Spleen (tissue), 11 donors: ENCODE measurements at regions not wholly inside any gene's neighbourhood (a gene's known extent, or its start where the extent isn't known, plus 50 kb on each side); places are given as distances from the start of the nearest gene placed in this dataset.

Experiments used
- DNase-seq: peaks from one replicate; pipeline ENCODE4 v3.0.0-alpha.2; 2020
- H3K27ac ChIP-seq, 8 donors: fragments of 200-600 bp; sonication (generic) in 7 of 8; 1 replicate in 4 of 8; 2 replicates in 4 of 8; pipeline versions ENCODE4 v1.5.0 to v1.8.0; 2016 to 2021; ENCODE audit warnings: inconsistent platforms in 4 of 8, mild to moderate bottlenecking in 4 of 8, moderate library complexity in 1 of 8
- H3K27me3 ChIP-seq, 7 donors: fragments of 200-600 bp; sonication (generic) in 6 of 7; replicated peaks in 1 of 7; 1 replicate in 4 of 7; 2 replicates in 3 of 7; pipeline versions ENCODE4 v1.5.0 to v1.8.0; 2016 to 2021; ENCODE audit warnings: inconsistent platforms in 3 of 7, mild to moderate bottlenecking in 1 of 7
- H3K36me3 ChIP-seq, 6 donors: fragments of 200-600 bp; sonication (generic) in 5 of 6; 1 replicate in 4 of 6; 2 replicates in 2 of 6; pipeline versions ENCODE4 v1.5.0 to v1.8.0; 2016 to 2021; ENCODE audit warnings: inconsistent platforms in 2 of 6
- H3K4me1 ChIP-seq, 6 donors: fragments of 200-600 bp; sonication (generic) in 5 of 6; 1 replicate in 3 of 6; 2 replicates in 3 of 6; pipeline versions ENCODE4 v1.5.0 to v1.8.0; 2016 to 2021; ENCODE audit warnings: inconsistent platforms in 3 of 6
- H3K4me3 ChIP-seq, 8 donors: fragments of 200-600 bp; sonication (generic) in 7 of 8; 1 replicate in 4 of 8; 2 replicates in 4 of 8; pipeline versions ENCODE4 v1.5.0 to v1.8.0; 2016 to 2021; ENCODE audit warnings: inconsistent platforms in 4 of 8, mild to moderate bottlenecking in 4 of 8, moderate library complexity in 2 of 8
- H3K9me3 ChIP-seq, 8 donors: fragments of 200-600 bp; sonication (generic) in 7 of 8; 1 replicate in 4 of 8; 2 replicates in 4 of 8; pipeline versions ENCODE4 v1.5.0 to v1.8.0; 2016 to 2021; ENCODE audit warnings: inconsistent platforms in 4 of 8
- CTCF ChIP-seq, 11 experiments: fragments of 200-600 bp in 7 of 11; fragments of 450-650 bp in 4 of 11; sonication (generic) in 4 of 11; IDR thresholded peaks in 8 of 11; conservative IDR thresholded peaks in 3 of 11; 1 replicate in 7 of 11; 2 replicates in 4 of 11; pipeline versions ENCODE4 v1.4.0 to v1.8.0; 2016 to 2021; ENCODE audit warnings: antibody characterized with exemption in 11 of 11, inconsistent platforms in 4 of 11, mild to moderate bottlenecking in 1 of 11
- POLR2A ChIP-seq, 3 donors: fragments of 450-650 bp; IDR thresholded peaks; one replicate each; pipeline ENCODE4 v1.5.1; 2017; ENCODE audit warnings: antibody characterized with exemption in 3 of 3, mild to moderate bottlenecking in 1 of 3
- POLR2AphosphoS5 ChIP-seq, 3 donors: sonication (generic); formaldehyde crosslinking; IDR thresholded peaks; one replicate each; pipeline ENCODE4 v1.5.1; 2017; ENCODE audit warnings: antibody characterized with exemption in 3 of 3
- WGBS, 5 donors: extraction: QIAGEN DNeasy Blood & Tissue Kit in 3 of 5; methylation state at CpG; one replicate each; pipeline versions ENCODE4 v1.1.5 to v1.1.7; 2013 to 2018; 5-methylcytosine and 5-hydroxymethylcytosine counted together
- intact Hi-C: fragments of 100-400 bp; cut with DNase I; formaldehyde crosslinking; loops from one replicate; pipeline ENCODE4 v1.15.0; 2023; ENCODE audit warnings: low total_unique reads
- donor health status: healthy with polysubstance abuse.
- donor health status: DM: no; HTN: no; CAD: no; lungs with moderate emphysema.
- donor health status: DM: no; HTN: no; CAD: no.
- donor health status: Bipolar disorder and iron deficiency.
- donor health status: healthy.
- donor health status: DM: no; HTN: no; CAD: no.
- donor health status: DM: yes; HTN: yes; CAD: no.

- intact Hi-C loops = no loop called here
- no peak overlapping the region for H3K27ac ChIP-seq
- TF ChIP-seq POLR2AphosphoS5 (IDR thresholded peaks at IDR 0.05) = no peak
- TF ChIP-seq CTCF (IDR thresholded peaks at IDR 0.05 in 8 of 11, conservative IDR thresholded peaks at IDR 0.05 in 3 of 11) = no peak
- no peak for TF ChIP-seq POLR2A (IDR thresholded peaks at IDR 0.05)
- H3K27me3 ChIP-seq = no peaks in the 10 kb centered on the region
- no peaks in the 10 kb centered on the region for H3K4me1 ChIP-seq
- H3K9me3 ChIP-seq = peaks cover 0 to 4% (median 2%) of the 10 kb centered on the region in 8 donors
- DNase-seq = no peak
- WGBS, 5 donors = 92 to 97% (median 94%) methylated on average over 4 of the region's 4 CpGs
- no peak overlapping the region for H3K4me3 ChIP-seq
- no peaks in the 10 kb centered on the region for H3K36me3 ChIP-seq
Observed at GRCh38 chr2:53562407-53562806, 205.2 kb upstream of the CHAC2 start.

GRCh38 chr2:53561155-53561554 lies 206.4 kb upstream of the CHAC2 start:
- WGBS, 5 donors = 76 to 86% (median 81%) methylated on average over 4 of the region's 4 CpGs
- no peaks in the 10 kb centered on the region for H3K4me1 ChIP-seq
- intact Hi-C loops = no loop called here
- no peaks in the 10 kb centered on the region for H3K36me3 ChIP-seq
- DNase-seq = no peak
- H3K27ac ChIP-seq = no peak overlapping the region
- peaks cover 0 to 10% (median 5%) of the 10 kb centered on the region in 8 donors for H3K9me3 ChIP-seq
- no peak overlapping the region for H3K4me3 ChIP-seq
- TF ChIP-seq POLR2A (IDR thresholded peaks at IDR 0.05) (no peak), CTCF (IDR thresholded peaks at IDR 0.05 in 8 of 11, conservative IDR thresholded peaks at IDR 0.05 in 3 of 11) (no peak), POLR2AphosphoS5 (IDR thresholded peaks at IDR 0.05) (no peak)
- H3K27me3 ChIP-seq = no peaks in the 10 kb centered on the region

GRCh38 chr2:53559302-53559966 lies 208.2 kb upstream of the CHAC2 start:
- H3K36me3 ChIP-seq = no peaks in the 10 kb centered on the region
- H3K27ac ChIP-seq = no peak overlapping the region
- intact Hi-C loops = no loop called here

More at GRCh38 chr2:53559302-53559966, 208.2 kb upstream of the CHAC2 start:
- Histone ChIP-seq H3K9me3 (peaks cover 0 to 26% (median 12%) of the 10 kb centered on the region in 8 donors), H3K4me3 (no peak overlapping the region), H3K4me1 (no peaks in the 10 kb centered on the region), H3K27me3 (no peaks in the 10 kb centered on the region)
- WGBS, 5 donors = 68 to 83% (median 81%) methylated on average over 2 of the region's 2 CpGs
- DNase-seq = no peak
- TF ChIP-seq POLR2AphosphoS5 (IDR thresholded peaks at IDR 0.05) = no peak
- TF ChIP-seq CTCF (IDR thresholded peaks at IDR 0.05 in 8 of 11, conservative IDR thresholded peaks at IDR 0.05 in 3 of 11) = no peak
- TF ChIP-seq POLR2A (IDR thresholded peaks at IDR 0.05) = no peak
